Gastrocnemius medialis (tissue), 4 donors: ENCODE measurements at regions not wholly inside any gene's neighbourhood (a gene's known extent, or its start where the extent isn't known, plus 50 kb on each side); places are given as distances from the start of the nearest gene placed in this dataset.

Experiments used
- ATAC-seq, 2 donors: fragments of 150-250 bp; one replicate each; pipeline ENCODE4 v1.9.1; 2016
- DNase-seq, 2 donors: peaks; one replicate each; pipeline ENCODE4 v3.0.0-alpha.2; 2019
- H3K27ac ChIP-seq, 4 donors: fragments of 200-600 bp; sonication (generic); 1 replicate in 1 of 4; 2 replicates in 3 of 4; pipeline ENCODE4 v1.5.1; 2016 to 2018; ENCODE audit warnings: mild to moderate bottlenecking in 2 of 4, moderate library complexity in 1 of 4
- H3K27me3 ChIP-seq, 3 donors: fragments of 200-600 bp; sonication (generic) in 2 of 3; 1 replicate in 1 of 3; 2 replicates in 2 of 3; pipeline versions ENCODE4 v1.5.1 to v1.6.0; 2016 to 2019; ENCODE audit warnings: mild to moderate bottlenecking in 1 of 3, moderate library complexity in 1 of 3
- H3K36me3 ChIP-seq, 2 donors: fragments of 200-600 bp; sonication (generic) in 1 of 2; one replicate each; pipeline ENCODE4 v1.5.1; 2017 to 2018
- H3K4me1 ChIP-seq, 2 donors: fragments of 200-600 bp; sonication (generic) in 1 of 2; one replicate each; pipeline ENCODE4 v1.5.1; 2016 to 2017; ENCODE audit warnings: mild to moderate bottlenecking in 2 of 2
- H3K4me3 ChIP-seq, 4 donors: fragments of 200-600 bp; sonication (generic) in 3 of 4; 1 replicate in 1 of 4; 2 replicates in 3 of 4; pipeline ENCODE4 v1.5.1; 2016 to 2019; ENCODE audit warnings: mild to moderate bottlenecking in 2 of 4
- H3K9me3 ChIP-seq, 3 donors: fragments of 200-600 bp; sonication (generic) in 2 of 3; 1 replicate in 1 of 3; 2 replicates in 2 of 3; pipeline ENCODE4 v1.5.1; 2016 to 2019
- CTCF ChIP-seq, 5 experiments: fragments of 450-650 bp in 3 of 5; fragments of 200-600 bp in 2 of 5; sonication (generic) in 2 of 5; IDR thresholded peaks in 4 of 5; conservative IDR thresholded peaks in 1 of 5; 1 replicate in 4 of 5; 2 replicates in 1 of 5; pipeline ENCODE4 v1.5.1; 2016 to 2019; ENCODE audit warnings: antibody characterized with exemption in 5 of 5, mild to moderate bottlenecking in 3 of 5, moderate library complexity in 3 of 5
- POLR2A ChIP-seq, 2 donors: fragments of 450-650 bp; IDR thresholded peaks; one replicate each; pipeline ENCODE4 v1.6.1; 2017; ENCODE audit warnings: antibody characterized with exemption in 2 of 2, mild to moderate bottlenecking in 2 of 2, moderate library complexity in 2 of 2
- in situ Hi-C, 4 donors: fragments of 200-750 bp; cut with MboI; loops; one replicate each; pipeline versions ENCODE4 v1.15.0 to v1.8.0; 2017; ENCODE audit warnings: low sequenced_read_pairs in 4 of 4
- intact Hi-C: fragments of 100-400 bp; cut with DNase I; formaldehyde crosslinking; loops from one replicate; pipeline ENCODE4 v1.15.1; 2023; ENCODE audit warnings: low total_unique reads

- in situ Hi-C loops: no loop called here
- Histone ChIP-seq H3K36me3 (no peaks in the 10 kb centered on the region), H3K27me3 (no peaks in the 10 kb centered on the region), H3K4me3 (no peak overlapping the region), H3K9me3 (no peaks in the 10 kb centered on the region), H3K27ac (no peak overlapping the region), H3K4me1 (no peaks in the 10 kb centered on the region)
- no peak for DNase-seq
- intact Hi-C loops: no loop called here
- ATAC-seq: no peak
- TF ChIP-seq POLR2A (IDR thresholded peaks at IDR 0.05): no peak
- TF ChIP-seq CTCF (IDR thresholded peaks at IDR 0.05 in 4 of 5, conservative IDR thresholded peaks at IDR 0.05 in 1 of 5): no peak
These were observed 88.2 kb upstream of the STT3B start for GRCh38 chr3:31444220-31445142.

- in situ Hi-C loops (no loop called here), intact Hi-C loops (no loop called here)
- no peak for ATAC-seq
- Histone ChIP-seq H3K4me3 (no peak overlapping the region), H3K27ac (no peak overlapping the region), H3K36me3 (no peaks in the 10 kb centered on the region), H3K4me1 (no peaks in the 10 kb centered on the region), H3K27me3 (no peaks in the 10 kb centered on the region), H3K9me3 (no peaks in the 10 kb centered on the region)
- TF ChIP-seq POLR2A (IDR thresholded peaks at IDR 0.05) (no peak), CTCF (IDR thresholded peaks at IDR 0.05 in 4 of 5, conservative IDR thresholded peaks at IDR 0.05 in 1 of 5) (no peak)
- DNase-seq: no peak
These were observed 87.0 kb upstream of the STT3B start for GRCh38 chr3:31445701-31446100.

- H3K4me1 ChIP-seq: no peaks in the 10 kb centered on the region
- DNase-seq (no peak), ATAC-seq (no peak)
- in situ Hi-C loops (no loop called here), intact Hi-C loops (no loop called here)
- no peak overlapping the region for H3K4me3 ChIP-seq
- H3K27me3 ChIP-seq: no peaks in the 10 kb centered on the region
- TF ChIP-seq POLR2A (IDR thresholded peaks at IDR 0.05) (no peak), CTCF (IDR thresholded peaks at IDR 0.05 in 4 of 5, conservative IDR thresholded peaks at IDR 0.05 in 1 of 5) (no peak)
- no peak overlapping the region for H3K27ac ChIP-seq
- H3K9me3 ChIP-seq: no peaks in the 10 kb centered on the region
- H3K36me3 ChIP-seq: no peaks in the 10 kb centered on the region
These were observed 84.5 kb upstream of the STT3B start for GRCh38 chr3:31448035-31448881.

- ATAC-seq (no peak), DNase-seq (no peak)
- Histone ChIP-seq H3K27ac (no peak overlapping the region), H3K4me3 (no peak overlapping the region), H3K36me3 (no peaks in the 10 kb centered on the region), H3K9me3 (no peaks in the 10 kb centered on the region), H3K4me1 (no peaks in the 10 kb centered on the region), H3K27me3 (no peaks in the 10 kb centered on the region)
- intact Hi-C loops (no loop called here), in situ Hi-C loops (no loop called here)
- TF ChIP-seq CTCF (IDR thresholded peaks at IDR 0.05 in 4 of 5, conservative IDR thresholded peaks at IDR 0.05 in 1 of 5) (no peak), POLR2A (IDR thresholded peaks at IDR 0.05) (no peak)
These were observed 83.9 kb upstream of the STT3B start for GRCh38 chr3:31448882-31449243.
